ENCODE measurements at regions not wholly inside any gene's neighbourhood (a gene's known extent, or its start where the extent isn't known, plus 50 kb on each side); places are given as distances from the start of the nearest gene placed in this dataset.

- TF ChIP-seq FOXK2 (IDR thresholded peaks at IDR 0.05) (no peak), BHLHE40 (IDR thresholded peaks at IDR 0.05; ENCODE audit: borderline replicate concordance) (no peak), TARDBP (IDR thresholded peaks at IDR 0.05) (no peak), ZNF384 (IDR thresholded peaks at IDR 0.05) (no peak), SUZ12 (IDR thresholded peaks at IDR 0.05) (no peak), FOXA1 (IDR thresholded peaks at IDR 0.05) (no peak), ARNT (IDR thresholded peaks at IDR 0.05) (no peak), HDGF (IDR thresholded peaks at IDR 0.05; ENCODE audit: borderline replicate concordance) (no peak), L3MBTL2 (conservative IDR thresholded peaks at IDR 0.05) (no peak), LEF1 (IDR thresholded peaks at IDR 0.05; ENCODE audit: borderline replicate concordance) (no peak)
- TF ChIP-seq, protein P1, sequence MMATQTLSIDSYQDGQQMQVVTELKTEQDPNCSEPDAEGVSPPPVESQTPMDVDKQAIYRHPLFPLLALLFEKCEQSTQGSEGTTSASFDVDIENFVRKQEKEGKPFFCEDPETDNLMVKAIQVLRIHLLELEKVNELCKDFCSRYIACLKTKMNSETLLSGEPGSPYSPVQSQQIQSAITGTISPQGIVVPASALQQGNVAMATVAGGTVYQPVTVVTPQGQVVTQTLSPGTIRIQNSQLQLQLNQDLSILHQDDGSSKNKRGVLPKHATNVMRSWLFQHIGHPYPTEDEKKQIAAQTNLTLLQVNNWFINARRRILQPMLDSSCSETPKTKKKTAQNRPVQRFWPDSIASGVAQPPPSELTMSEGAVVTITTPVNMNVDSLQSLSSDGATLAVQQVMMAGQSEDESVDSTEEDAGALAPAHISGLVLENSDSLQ (IDR thresholded peaks at IDR 0.05): no peak
Observed at GRCh38 chrX:11954176-11954575, 184.1 kb upstream of the FRMPD4 start.

Data from HEK293T (cell line).